ENCODE measurements at regions not wholly inside any gene's neighbourhood (a gene's known extent, or its start where the extent isn't known, plus 50 kb on each side); places are given as distances from the start of the nearest gene placed in this dataset.
A peak's percentile ranks its signal among the peaks of the same experiment; 100 is the strongest.
"Not testable (repeated sequence)": the region's sequence is repeated elsewhere in the genome, so short reads cannot be mapped to it uniquely, and the experiment has no call there.

DNA sequence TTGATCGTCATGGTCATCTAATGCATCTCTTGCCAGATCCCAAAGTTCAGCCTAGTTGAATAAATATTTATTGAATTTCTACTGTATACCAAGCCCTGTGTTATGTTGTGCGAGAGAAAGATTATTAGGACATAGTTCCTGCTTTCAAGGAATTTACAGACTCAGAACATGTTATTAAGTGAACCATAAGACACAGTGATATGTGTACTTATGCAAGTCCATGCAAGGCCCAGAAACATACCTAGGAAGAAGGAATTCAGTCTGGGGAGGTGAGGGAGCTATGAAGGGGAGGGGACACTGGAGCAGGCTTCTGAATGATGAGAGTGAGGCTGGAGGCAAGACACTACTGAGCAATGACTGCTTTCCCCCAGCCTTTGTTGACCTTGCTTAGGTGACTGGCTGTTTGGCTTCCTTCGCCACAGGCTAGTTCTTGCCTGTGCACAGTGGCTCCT lies 81.4 kb downstream of the ACAA2 start:
- no peak for DNase-seq

GRCh38 chr18:49731421-49731841 lies 81.9 kb downstream of the ACAA2 start:
- no peak for DNase-seq

DNA sequence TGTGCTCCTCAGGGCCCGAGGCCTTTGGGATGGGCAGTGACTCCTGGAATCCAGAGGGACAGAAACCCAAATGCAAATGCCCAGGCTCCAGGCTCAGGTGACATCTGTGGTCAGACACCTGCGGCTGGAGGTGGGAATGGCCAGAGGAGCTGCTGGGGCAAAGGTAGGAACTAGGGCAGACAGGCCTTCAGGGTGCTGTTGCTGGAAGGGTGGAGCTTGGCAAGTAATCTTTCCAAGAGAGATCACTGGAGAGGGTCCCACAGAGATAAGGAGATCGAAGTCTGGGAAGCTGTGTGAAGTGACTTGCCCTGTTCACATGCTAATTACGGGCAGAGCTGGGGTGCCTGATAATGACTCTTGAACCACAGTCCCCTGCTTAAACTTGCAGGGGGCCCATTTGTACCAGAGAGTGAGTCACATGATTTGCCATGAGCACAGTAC lies 82.4 kb downstream of the ACAA2 start:
- no peak for DNase-seq

- DNase-seq, result peak; percentile 70
Observed at GRCh38 chr18:49728542-49728941, 84.8 kb downstream of the ACAA2 start.

DNA sequence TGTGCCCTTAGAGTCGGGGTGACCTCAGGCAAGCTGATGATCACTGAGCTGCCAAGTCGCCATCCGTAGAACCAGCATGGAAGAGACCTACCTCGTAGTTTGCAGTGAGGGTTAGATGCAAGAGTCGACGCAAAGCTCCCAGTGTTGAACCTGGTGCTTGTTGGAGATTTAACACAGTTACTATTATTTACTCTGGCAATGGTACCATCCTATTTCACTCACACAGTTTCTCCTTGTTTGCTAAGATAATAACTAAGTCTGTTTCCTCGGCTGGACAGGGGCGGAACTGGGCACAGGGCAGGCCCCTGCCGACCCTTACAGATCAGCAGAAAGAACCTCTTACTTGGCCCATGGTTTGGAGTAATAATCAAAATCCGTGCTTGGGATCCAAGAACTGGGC lies 85.5 kb downstream of the ACAA2 start:
- DNase-seq, result no peak

DNA sequence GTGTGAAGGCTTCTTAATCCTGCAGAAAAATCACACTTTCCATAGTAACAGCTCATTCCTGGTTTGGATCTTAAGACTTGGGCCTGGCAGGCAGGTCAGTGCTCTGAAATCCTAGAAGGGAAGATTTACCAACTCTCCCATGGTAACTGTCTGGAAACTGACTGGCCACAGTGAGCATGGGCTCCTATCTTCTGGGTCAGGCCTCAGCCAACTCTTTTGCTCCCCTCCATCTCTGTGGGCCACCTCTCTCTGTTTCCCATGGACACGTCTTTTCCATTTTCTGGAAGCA lies 86.7 kb downstream of the ACAA2 start:
- DNase-seq, result no peak

DNA sequence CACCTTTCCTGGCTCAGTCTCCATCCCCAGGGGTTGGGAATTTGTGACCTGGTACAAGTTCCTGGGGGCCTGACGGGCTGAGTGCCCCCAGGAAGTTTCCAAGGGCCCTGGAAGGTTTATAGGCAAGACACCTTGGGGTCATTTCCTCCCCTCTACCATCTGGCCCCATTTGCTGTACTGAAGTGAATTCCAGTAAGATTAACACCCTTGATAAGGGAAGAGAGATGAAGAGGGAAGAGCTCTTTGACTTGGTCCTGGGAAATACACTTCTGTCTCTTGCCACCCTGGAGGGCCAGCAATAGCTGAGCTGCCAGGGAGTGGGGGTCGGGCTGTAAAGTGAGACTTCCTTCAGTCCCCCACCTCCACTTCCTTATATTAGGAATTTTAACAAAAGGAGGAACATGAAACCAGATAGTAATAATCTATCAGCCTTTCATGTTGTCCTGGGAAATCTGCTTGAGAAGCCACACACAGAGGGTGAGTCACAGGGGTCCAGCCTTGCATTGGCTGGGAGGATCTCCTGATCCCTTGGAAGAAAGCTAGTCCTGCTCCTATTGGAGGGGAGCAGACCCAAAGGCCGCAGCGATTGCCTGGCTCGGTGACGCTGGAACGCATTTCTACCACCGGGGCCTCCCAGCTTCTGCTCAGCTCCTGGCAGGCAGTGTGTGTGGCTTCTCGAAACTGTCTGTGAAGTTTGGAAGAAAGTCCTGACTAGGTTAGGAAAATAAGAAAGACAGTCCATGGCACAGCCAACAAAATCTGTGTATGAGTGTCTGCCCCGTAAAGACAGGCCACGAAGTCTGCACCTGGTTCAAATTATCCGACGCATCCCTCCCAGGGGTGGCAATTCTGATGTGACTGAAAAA lies 87.3 kb downstream of the ACAA2 start:
- no peak for DNase-seq

DNA sequence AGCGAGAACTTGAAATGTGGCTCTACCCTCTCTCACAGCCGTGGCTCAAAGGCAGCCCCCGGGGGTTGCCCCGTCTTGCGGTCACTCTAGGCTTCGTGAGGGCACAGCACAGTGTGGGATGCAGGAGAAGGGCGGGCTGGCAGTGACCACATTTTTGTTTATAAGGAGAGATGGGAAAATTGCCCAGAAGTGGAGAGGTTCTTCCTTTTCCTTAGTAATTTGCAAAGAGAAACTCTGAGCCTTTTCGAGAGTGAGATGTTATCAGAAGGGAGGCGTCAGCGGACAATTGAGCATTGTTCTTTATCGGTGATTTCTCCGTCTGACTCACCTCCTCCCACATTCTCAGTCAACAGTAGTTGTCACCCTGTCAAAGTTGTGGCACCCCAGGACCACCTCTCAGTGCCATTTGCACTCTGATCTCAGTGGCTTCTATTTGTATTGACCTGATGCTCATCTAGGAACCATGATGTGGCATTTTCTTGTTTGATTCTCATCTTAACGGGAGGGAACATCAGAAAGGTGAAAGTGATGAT lies 89.6 kb downstream of the ACAA2 start:
- peak; percentile 38 for DNase-seq

DNA sequence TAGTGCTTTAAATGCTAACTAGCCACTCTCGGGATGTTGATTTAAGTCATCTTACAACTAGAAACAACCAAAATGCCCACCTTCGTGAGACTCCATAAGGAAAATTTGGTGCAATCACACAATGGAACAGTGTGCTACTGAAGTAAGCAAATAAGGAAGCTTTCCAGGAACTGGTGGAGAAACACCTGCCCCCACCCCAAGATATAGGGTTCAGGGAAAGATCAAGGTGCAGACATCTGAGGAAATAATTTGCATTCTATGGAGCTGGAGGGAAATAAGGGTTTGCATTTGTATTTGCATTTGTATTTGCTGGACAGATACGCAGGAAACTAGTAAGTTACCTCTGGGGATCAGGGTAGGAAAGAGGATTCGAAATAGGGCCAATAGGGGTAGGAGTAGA lies 90.9 kb downstream of the ACAA2 start:
- no peak for DNase-seq

DNA sequence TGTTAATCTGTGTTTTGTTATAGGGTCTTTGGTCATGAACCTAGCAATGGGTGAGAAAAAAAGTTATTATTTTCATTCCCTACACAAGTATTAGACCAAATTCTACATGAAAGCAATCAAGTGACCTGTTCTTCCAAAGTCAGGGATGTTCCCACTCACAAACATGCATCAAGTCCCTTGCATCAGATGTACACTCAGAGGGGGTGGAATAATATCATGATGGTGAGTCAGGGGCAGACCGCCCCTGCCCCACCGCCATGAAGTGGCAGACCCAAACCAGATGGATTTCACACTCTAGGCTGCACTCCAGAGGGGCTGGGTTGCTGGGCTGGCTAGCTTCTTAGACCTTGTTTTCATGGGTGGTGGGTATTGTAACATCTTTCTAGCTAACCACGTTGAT lies 91.4 kb downstream of the ACAA2 start:
- no peak for DNase-seq

- not testable (repeated sequence) for DNase-seq
Observed at GRCh38 chr18:49720944-49721343, 92.4 kb downstream of the ACAA2 start.

DNA sequence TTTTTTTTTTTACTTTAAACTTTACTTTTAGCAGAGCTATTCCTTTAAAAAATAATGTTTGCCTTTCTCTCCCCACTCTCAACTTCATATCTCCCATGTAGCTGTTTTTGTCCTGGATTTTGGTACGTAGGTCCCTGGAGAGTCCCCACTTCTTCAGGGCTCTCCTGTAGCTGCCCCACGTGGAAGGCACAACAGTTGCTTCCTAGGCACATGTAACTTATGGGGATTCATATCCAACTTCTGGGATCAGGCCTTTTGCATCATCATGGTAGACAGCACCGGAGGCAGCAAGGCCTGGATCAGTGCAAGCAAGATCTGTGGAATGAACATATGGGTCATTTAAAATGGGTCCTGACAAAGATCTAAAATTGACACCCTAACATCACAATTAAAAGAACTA lies 95.7 kb downstream of the ACAA2 start:
- DNase-seq, result no peak

DNA sequence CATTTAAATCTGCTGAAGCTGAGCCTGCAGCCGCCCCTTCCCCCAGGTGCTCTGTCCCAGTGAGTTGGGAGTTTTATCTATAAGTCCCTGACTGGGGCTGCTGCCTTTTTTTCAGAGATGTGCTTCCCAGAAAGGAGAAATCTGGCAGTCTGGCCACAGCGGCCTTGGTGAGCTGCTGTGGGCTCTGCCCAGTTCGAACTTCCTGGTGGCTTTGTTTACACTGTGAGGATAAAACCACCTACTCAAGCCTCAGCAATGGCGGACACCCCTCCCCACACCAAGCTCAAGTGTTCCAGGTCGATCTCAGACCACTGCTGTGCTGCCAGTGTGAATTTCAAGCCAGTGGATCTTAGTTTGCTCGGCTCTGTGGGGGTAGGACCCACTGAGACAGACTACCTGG lies 97.3 kb downstream of the ACAA2 start:
- DNase-seq, result no peak

DNA sequence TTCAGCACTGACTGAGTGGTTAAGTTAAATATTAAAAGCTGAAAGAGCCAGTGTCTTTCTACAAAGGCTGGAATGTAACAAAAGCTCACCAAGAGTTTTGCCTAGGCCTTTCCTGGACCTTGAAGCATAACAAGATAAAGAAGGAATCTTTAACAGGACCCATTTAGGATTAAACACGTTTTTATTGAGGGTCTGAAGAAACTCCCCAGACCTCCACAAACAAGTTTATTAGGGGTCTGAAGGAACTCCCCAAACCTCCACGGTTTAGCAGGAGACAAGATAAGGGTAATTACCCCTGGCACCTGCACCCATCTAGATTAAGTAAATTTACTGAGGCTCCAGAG lies 104.0 kb downstream of the ACAA2 start:
- DNase-seq, result no peak

- no peak for DNase-seq
Observed at GRCh38 chr18:49708662-49709346, 104.5 kb downstream of the ACAA2 start.

- DNase-seq, result no peak
Observed at GRCh38 chr18:49707599-49707998, 105.7 kb downstream of the ACAA2 start.

GRCh38 chr18:49704334-49704733 lies 109.0 kb downstream of the ACAA2 start:
- DNase-seq, result no peak

DNA sequence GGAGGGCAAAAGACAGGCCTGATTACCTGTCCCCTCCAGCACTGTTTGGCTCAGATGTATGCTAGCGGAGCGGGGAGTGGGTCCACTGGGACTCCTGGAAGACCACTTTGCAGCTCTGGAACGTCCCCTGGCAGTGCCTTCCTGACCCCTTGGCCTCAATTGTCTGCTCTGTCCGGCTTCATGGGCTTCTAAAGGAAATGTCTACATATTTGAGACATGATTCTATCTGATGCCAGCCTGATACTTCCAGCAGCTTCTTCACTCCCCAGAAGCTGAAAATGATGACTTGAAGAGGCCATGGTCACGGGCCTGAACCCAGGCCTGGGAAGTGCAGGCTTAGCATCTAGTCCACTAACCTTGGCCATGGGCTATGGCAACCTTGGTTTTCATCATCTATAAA lies 112.1 kb downstream of the ACAA2 start:
- DNase-seq, result no peak

DNA sequence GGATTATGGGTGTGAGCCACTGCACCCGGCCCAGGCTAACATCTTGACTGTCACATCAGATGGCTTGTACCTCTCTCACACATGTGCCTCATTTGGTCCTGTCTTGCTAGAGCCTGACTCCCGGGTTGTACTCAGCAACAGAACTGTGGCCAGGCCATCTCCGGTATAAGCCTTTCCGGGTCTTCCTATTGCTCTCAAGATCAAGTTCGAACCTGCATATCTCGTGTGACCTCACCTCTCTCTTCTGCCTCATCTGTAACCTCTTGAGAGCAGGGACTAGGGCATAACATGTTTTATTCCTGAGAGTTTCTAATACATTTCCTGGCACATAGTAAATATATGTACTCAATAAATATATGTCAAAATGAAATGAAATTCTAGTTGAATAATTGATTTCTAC lies 114.0 kb downstream of the ACAA2 start:
- no peak for DNase-seq

DNA sequence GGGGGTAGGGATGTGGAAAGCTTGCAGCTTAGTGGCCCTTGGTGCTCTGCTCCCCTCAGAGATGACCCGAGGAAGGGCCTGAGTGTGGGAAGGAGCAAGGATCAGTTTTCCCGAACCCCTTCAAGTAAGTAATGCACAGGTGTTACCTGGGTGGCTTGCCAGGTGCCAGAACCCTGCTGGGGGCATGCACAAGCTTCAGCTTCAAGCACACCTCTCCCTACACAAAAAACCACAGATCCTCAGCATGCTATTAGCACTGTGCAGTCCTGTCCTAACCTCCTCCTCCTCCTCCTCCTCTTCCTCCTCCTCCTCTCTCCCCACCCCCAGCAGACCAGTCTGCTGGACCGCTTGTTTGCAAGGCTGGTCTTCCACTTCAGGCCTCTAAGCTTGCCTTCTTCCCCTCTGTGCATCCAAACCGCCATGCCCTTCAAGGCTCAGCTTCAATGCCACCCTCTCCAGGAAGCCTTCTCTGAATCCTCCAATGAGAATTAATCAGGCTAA lies 114.8 kb downstream of the ACAA2 start:
- no peak for DNase-seq

- no peak for DNase-seq
Observed at GRCh38 chr18:49697757-49698524, 115.4 kb downstream of the ACAA2 start.

DNA sequence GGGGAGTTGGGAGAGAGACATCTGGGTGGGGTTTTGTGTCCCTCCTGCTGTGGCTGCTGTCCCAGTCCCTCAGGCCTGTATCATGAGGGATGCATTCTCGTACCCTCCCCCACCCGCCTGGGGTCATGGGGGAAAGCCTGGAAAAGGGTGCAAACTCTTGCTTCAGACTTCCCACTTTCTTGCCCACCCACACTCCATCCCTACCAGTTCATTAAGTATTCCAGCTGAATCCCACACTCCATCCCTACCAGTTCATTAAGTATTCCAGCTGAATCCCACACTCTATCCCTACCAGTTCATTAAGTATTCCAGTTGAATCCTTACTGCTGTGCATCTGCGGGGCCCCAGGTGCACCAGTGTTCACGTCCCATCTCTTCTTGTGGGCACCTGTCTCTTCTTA lies 116.3 kb downstream of the ACAA2 start:
- DNase-seq, result no peak

- DNase-seq, result no peak
Observed at GRCh38 chr18:49694402-49694801, 118.9 kb downstream of the ACAA2 start.

GRCh38 chr18:49693717-49694005 lies 119.7 kb downstream of the ACAA2 start:
- no peak for DNase-seq

All from activated CD4-positive, alpha-beta T cell treated with anti-CD3 and anti-CD28 coated beads for 48 hours (primary cell).